Body of pancreas (tissue), 4 donors: ENCODE measurements at regions not wholly inside any gene's neighbourhood (a gene's known extent, or its start where the extent isn't known, plus 50 kb on each side); places are given as distances from the start of the nearest gene placed in this dataset.

Source experiments
- ATAC-seq: fragments of 150-250 bp; one replicate; pipeline ENCODE4 v1.9.1; 2016
- DNase-seq, 4 donors: peaks; one replicate each; pipeline ENCODE4 v3.0.0-alpha.2; 2019
- H3K27ac ChIP-seq, 4 donors: fragments of 200-600 bp; sonication (generic); 1 replicate in 3 of 4; 2 replicates in 1 of 4; pipeline versions ENCODE4 v1.5.1 to v1.6.1; 2016 to 2019; ENCODE audit warnings: mild to moderate bottlenecking in 1 of 4, mixed read lengths in 1 of 4, moderate library complexity in 1 of 4
- H3K27me3 ChIP-seq, 2 donors: fragments of 200-600 bp; sonication (generic); one replicate each; pipeline ENCODE4 v1.6.0; 2016; ENCODE audit warnings: mild to moderate bottlenecking in 1 of 2
- H3K36me3 ChIP-seq, 2 donors: fragments of 200-600 bp; sonication (generic); replicated peaks in 1 of 2; 2 replicates each; pipeline ENCODE4 v1.5.1; 2016; ENCODE audit warnings: low read depth in 2 of 2; ENCODE audit not compliant: insufficient read depth in 1 of 2
- H3K4me1 ChIP-seq: fragments of 200-600 bp; sonication (generic); one replicate; pipeline ENCODE4 v1.6.0; 2016
- H3K4me3 ChIP-seq, 2 donors: fragments of 200-600 bp; sonication (generic); 1 replicate in 1 of 2; 2 replicates in 1 of 2; pipeline ENCODE4 v1.5.1; 2016 to 2019
- H3K9me3 ChIP-seq, 3 donors: fragments of 200-600 bp; sonication (generic); 1 replicate in 2 of 3; 2 replicates in 1 of 3; pipeline ENCODE4 v1.5.1; 2016
- POLR2A ChIP-seq, 3 donors: fragments of 450-650 bp; IDR thresholded peaks; one replicate each; pipeline ENCODE4 v1.6.1; 2016; ENCODE audit warnings: antibody characterized with exemption in 3 of 3, mild to moderate bottlenecking in 2 of 3
- WGBS, 2 donors: methylation state at CpG; one replicate each; pipeline ENCODE4 v1.1.5; 2017; 5-methylcytosine and 5-hydroxymethylcytosine counted together
- intact Hi-C: fragments of 100-400 bp; cut with DNase I; formaldehyde crosslinking; loops from one replicate; pipeline ENCODE4 v1.15.1; 2023
- TF ChIP-seq, protein P1 (sequence below), 7 experiments: fragments of 450-650 bp in 4 of 7; fragments of 200-600 bp in 3 of 7; sonication (generic) in 3 of 7; IDR thresholded peaks; one replicate each; pipeline ENCODE4 v1.5.1; 2016 to 2019; ENCODE audit warnings: antibody characterized with exemption in 7 of 7

DNA sequence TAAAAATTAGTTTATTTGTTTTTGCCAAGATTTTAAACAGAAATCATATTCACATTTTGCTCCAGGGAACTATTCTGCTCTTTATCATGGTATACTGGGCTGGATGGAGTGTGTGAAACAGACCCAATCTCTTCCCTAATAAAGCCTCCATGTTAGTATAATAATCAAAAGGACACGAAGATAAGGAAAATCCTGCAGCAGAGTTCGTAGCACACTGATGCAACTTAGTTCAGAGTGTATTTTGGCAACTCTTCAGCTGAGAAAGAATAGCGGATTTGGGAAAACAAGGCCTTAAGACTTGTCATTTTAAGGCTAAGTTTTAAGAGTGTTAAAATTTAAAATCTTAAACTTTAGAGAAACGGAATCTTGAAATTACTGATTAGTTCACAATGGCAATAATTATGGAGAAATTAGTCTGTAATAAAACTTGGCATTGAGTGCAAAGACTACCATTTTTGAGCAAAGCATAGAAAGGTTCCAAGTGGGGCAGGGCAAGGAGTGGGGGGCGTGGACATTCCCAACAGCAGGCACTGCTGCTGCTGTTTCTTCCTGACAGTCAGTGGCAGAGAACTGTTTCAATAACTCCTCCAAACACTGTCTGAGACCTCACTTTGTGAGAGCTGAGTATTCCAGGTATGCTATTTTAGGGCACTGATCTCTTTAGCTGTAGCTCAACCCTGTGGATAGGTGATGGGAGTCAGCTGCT is 225.0 kb downstream of the HRH4 start:
- Histone ChIP-seq H3K27me3 (no peaks in the 10 kb centered on the region), H3K36me3 (no peaks in the 10 kb centered on the region), H3K27ac (no peak overlapping the region), H3K4me3 (no peak overlapping the region), H3K9me3 (no peaks in the 10 kb centered on the region), H3K4me1 (no peaks in the 10 kb centered on the region)
- ATAC-seq (no peak), DNase-seq (no peak)
- WGBS, 2 donors: 57% methylated on average over 5 of the region's 5 CpGs
- TF ChIP-seq, protein P1, sequence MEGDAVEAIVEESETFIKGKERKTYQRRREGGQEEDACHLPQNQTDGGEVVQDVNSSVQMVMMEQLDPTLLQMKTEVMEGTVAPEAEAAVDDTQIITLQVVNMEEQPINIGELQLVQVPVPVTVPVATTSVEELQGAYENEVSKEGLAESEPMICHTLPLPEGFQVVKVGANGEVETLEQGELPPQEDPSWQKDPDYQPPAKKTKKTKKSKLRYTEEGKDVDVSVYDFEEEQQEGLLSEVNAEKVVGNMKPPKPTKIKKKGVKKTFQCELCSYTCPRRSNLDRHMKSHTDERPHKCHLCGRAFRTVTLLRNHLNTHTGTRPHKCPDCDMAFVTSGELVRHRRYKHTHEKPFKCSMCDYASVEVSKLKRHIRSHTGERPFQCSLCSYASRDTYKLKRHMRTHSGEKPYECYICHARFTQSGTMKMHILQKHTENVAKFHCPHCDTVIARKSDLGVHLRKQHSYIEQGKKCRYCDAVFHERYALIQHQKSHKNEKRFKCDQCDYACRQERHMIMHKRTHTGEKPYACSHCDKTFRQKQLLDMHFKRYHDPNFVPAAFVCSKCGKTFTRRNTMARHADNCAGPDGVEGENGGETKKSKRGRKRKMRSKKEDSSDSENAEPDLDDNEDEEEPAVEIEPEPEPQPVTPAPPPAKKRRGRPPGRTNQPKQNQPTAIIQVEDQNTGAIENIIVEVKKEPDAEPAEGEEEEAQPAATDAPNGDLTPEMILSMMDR (IDR thresholded peaks at IDR 0.05): no peak
- TF ChIP-seq POLR2A (IDR thresholded peaks at IDR 0.05): no peak
- intact Hi-C loops: no loop called here

DNA sequence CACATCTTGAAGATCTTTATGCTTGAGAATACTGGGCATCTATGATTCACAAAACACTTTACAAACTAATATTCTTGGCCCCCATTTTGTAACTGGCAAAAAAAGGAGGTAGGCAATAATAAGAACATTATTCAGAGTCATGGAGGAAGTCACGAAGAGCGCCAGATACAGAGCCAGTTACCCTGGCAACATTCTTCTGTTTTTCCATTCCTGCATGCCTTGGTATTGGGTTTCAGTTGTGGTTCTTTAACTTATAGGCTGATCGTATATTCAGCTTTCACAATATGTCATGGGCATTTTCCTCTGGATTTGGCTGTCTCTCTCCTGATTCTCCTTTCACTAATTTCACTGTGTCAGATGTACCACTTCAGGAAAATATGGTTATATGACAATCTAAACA is 234.7 kb downstream of the HRH4 start:
- TF ChIP-seq POLR2A (IDR thresholded peaks at IDR 0.05): no peak
- TF ChIP-seq, protein P1 (IDR thresholded peaks at IDR 0.05): no peak

DNA sequence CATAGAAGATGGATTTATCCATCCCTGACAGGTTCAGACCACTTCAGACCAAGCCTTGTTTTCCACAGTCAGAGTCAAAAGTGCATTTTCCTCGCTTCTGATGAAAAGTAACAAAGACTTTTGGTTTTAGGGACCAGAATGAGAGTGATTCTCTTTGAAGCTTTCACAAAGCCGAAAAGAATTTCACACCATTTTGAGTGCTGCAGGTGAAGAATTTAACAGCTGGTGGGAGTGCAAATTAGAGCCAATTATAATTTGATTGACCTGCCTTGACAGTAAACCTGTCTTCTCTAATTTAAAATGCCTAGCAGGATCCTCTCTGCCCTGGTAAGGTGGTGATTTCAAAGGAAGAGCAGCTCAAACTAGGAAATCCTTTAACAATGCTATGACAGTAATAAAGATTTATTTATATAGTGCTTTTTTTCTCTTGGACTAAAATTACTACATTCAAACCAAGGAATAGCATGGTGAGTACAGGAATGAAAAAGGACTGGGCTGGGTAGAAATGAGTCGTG is 241.6 kb downstream of the HRH4 start:
- no peaks in the 10 kb centered on the region for H3K36me3 ChIP-seq
- DNase-seq (no peak), ATAC-seq (no peak)
- 41 to 42% methylated on average over 3 of the region's 3 CpGs for WGBS, 2 donors
- no peak overlapping the region for H3K27ac ChIP-seq
- intact Hi-C loops: no loop called here
- no peak for TF ChIP-seq POLR2A (IDR thresholded peaks at IDR 0.05)
- TF ChIP-seq, protein P1 (IDR thresholded peaks at IDR 0.05): no peak
- H3K4me1 ChIP-seq: no peaks in the 10 kb centered on the region
- no peak overlapping the region for H3K4me3 ChIP-seq
- no peaks in the 10 kb centered on the region for H3K27me3 ChIP-seq
- H3K9me3 ChIP-seq: peaks cover 0 to 10% (median 0%) of the 10 kb centered on the region in 3 donors

More for the DNA sequence above, 234.7 kb downstream of the HRH4 start:
- DNase-seq: no peak
- H3K36me3 ChIP-seq: no peaks in the 10 kb centered on the region
- no peak overlapping the region for H3K27ac ChIP-seq
- H3K4me1 ChIP-seq: no peaks in the 10 kb centered on the region
- no peaks in the 10 kb centered on the region for H3K9me3 ChIP-seq
- 59 to 72% methylated on average over 3 of the region's 3 CpGs for WGBS, 2 donors
- H3K27me3 ChIP-seq: no peaks in the 10 kb centered on the region
- no peak overlapping the region for H3K4me3 ChIP-seq
- intact Hi-C loops: no loop called here
- ATAC-seq: no peak

DNA sequence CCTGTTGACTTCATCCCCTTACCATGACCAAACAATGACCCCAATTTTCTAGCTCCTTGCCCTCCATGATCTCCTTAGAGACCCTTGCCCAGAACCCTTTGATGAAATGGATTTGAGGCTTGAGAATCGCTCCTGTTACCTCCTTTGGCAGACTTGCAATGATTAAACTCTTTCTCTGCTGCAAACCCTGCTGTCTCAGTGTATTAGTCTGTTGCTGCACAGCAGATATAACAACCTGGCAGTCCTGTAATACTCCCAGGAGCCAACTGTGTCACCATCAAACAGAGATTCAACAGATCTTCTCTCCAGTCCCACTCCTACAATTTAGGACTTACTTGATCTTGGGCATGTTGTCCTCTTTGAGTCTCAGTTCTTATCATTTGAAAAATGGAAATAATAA is 242.9 kb downstream of the HRH4 start:
- ATAC-seq (no peak), DNase-seq (no peak)
- WGBS, 2 donors: 90 to 100% methylated on average over 1 of the region's 1 CpG
- Histone ChIP-seq H3K4me3 (no peak overlapping the region), H3K27me3 (no peaks in the 10 kb centered on the region), H3K27ac (no peak overlapping the region), H3K4me1 (no peaks in the 10 kb centered on the region), H3K9me3 (peaks cover 0 to 10% (median 0%) of the 10 kb centered on the region in 3 donors), H3K36me3 (no peaks in the 10 kb centered on the region)
- TF ChIP-seq, protein P1 (IDR thresholded peaks at IDR 0.05): no peak
- TF ChIP-seq POLR2A (IDR thresholded peaks at IDR 0.05): no peak
- intact Hi-C loops: no loop called here
